HG03066 (cell line): ENCODE measurements at regions not wholly inside any gene's neighbourhood (a gene's known extent, or its start where the extent isn't known, plus 50 kb on each side); places are given as distances from the start of the nearest gene placed in this dataset.

Experiments
- ATAC-seq: cut with Tn5 transposase; IDR thresholded peaks from one replicate; pipeline ENCODE4 v1.9.1; 2021; ENCODE audit warnings: low read depth; ENCODE audit not compliant: unreplicated experiment

GRCh38 chr9:82600536-82601292, 462.2 kb downstream of the RASEF start:
- ATAC-seq = no peak

- no peak for ATAC-seq
These were observed 461.6 kb downstream of the RASEF start for GRCh38 chr9:82601293-82601771.

GRCh38 chr9:82604947-82605656, 457.8 kb downstream of the RASEF start:
- no peak for ATAC-seq

GRCh38 chr9:82605657-82606031, 457.3 kb downstream of the RASEF start:
- no peak for ATAC-seq

GRCh38 chr9:82606071-82606470, 456.9 kb downstream of the RASEF start:
- no peak for ATAC-seq

DNA sequence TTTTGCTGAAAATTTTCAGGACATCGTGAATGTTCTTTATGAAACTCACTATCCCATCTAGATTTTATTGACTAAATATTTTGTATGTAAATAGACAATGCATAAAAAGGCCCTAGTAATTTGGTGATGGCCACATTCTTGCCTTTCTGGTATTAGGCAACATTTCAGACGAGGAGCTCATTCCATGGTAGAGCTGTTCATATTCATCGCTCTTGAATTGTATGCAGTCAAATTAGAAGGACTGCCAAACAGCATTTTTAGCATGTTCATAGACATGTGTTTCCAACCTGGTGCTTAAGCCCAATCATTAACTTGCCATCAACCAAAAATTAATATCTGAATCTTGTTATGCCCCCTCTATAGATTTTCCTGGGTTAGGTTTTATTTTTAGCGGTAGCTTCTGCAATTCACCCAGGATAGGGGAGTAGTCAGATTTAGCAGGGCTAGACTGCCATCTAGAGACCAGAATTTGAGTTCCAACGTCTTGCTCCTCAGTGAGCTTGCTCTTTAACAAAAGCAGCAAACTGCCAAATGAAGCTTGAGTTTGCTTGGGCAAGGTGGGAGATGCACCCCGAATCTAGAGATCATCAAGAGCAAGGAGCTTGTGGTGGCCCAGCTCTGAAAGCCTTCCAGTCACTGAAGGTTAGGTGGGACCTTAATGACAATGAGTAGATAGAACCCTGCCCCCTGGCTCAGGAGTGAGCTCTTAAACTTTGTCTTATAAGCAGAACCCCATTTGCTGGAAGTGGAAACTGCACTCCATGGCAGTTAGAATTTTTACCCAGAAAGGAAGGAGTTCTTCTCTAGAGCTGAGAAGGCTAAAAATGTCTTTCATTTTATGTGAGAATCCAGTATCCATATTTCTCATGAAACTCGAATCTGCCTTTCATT, 456.2 kb downstream of the RASEF start:
- no peak for ATAC-seq

- ATAC-seq = no peak
These were observed 454.5 kb downstream of the RASEF start for GRCh38 chr9:82608487-82608886.

DNA sequence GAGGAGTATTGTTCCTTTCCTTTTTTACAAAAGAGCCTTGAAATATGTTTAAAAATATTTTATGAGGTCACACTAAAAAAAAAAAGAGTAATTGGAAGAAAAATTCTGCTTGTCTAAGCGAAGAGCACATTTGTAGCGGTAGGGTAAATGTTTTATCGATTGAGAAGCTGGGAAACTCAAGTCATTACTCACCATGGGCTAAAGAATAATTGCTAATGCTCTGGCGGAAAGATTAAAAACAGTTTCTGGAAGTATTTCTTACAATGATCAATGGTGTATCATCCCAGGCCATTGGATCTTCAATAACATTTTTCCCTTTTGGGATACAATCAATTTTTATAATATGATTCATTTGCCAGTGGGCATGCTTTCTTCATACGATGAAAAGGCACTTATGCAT, 450.0 kb downstream of the RASEF start:
- ATAC-seq = no peak

GRCh38 chr9:82613498-82613897, 449.4 kb downstream of the RASEF start:
- ATAC-seq = no peak

DNA sequence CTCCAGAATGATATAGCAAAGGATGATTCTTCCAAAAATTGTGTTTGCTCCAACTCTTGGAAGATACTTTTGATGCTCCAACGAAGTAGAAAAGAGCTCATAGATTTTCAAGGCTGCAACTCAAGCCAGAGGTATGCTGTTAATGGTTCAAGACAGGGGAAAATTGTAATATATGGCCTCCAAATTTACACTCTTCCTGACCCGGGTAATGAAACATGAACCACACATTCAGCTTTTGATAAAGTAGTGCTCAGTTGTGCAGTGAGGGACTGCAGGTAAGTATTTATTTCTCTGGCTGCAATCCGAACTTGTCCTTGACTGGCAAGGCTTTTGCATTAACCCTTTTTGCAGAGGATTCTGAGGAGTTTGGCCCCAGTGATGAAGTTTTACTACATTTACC, 446.4 kb downstream of the RASEF start:
- ATAC-seq = no peak

DNA sequence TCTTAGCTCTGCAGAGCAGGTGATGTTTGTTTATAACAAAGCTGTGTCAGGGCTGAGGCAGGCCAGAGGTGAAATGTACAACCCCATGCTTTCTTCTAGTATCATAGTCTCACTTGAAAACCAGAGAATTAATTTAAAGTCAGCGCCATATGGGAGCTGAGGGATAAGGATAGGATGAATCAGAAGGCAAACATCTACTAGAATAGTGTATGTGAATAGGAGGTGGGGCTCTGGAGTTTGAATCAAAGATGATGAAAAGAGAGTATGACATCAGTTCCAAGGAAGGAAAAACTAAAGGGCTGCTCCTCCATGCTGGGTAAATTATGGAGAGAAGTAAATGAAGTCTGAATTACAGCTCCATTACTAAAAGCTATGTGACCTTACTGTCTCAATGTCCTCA, 441.5 kb downstream of the RASEF start:
- no peak for ATAC-seq

GRCh38 chr9:82637368-82637767, 425.6 kb downstream of the RASEF start:
- no peak for ATAC-seq

DNA sequence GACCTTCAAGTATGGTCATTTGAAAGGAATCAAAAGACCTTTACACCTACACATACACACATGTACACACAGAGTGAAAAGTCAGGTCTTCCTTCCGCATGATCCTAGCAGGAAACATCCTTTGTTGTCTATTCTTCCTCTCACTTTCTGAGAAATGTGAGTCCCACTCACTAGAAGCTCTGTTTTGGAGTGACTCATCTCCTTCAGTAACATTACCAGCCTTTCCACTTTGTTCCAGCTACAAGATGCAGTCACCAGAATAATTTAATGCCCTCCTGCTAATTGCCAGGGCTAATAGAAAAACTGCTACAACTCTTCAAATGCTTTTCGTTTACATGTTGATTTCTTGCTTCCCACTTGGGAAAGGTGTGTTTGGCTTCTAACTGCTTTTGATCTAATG, 417.3 kb downstream of the RASEF start:
- ATAC-seq = no peak

DNA sequence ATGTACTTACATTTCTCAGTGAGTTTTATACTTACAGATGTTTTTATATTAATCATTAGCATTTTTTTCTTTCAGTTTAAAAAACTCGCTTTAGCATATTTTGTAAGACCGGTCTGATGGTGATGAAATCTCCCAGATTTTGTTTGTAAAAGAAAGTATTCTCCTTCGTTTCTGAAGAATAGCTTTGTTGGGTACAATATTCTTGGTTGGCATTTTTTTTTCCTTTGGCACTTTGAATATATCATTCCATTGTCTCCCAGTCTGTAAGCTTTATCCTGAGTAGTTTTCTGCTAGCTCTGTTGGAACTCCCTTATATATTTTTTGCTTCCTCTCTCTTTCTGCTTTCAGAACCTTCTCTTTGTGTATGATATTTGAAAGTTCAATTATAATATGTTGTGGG, 412.6 kb downstream of the RASEF start:
- no peak for ATAC-seq

DNA sequence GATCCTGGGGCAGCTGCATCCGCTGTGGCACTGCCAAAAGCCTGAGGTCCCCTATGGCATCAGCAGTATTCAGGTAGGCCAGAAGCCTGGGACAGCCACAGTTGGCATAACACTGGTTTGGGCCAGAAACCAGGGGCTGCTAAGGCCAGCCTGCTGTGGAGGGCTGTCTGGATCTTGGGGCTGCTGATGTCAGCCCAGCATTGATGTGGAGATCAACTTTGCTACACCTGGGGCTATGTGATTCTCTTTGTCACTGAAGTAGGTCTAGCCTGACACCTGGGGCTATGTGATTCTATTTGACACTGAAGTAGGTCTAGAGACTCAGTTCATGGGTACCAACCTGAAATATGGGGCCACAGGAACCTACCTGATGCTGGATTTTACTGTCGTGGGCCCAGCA, 411.5 kb downstream of the RASEF start:
- no peak for ATAC-seq

- no peak for ATAC-seq
These were observed 397.6 kb downstream of the RASEF start for GRCh38 chr9:82665324-82665723.

DNA sequence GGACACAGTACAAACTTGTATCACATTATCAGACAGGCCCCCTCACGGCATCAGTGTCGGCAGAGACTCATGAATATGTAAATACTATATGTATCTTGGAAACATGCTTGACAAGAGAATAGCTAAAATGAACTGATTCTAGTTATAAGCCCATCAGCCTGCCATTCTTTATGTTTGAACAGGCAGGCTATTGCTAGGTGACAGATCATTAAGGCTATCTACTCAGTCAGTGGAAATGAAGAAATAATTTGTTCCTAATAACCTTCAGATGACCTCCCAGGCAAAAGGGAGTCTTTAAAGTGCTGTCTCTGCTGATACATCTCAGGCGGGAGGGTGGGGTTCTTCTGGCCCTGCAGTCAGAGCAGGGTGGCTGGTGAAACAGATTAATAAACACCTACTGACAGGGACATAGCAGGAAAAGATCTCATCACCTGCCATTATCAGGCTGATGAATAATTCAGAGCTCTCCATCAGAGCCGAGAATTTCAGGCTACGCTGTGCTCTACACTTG, 394.2 kb downstream of the RASEF start:
- ATAC-seq = no peak

- no peak for ATAC-seq
These were observed 392.9 kb downstream of the RASEF start for GRCh38 chr9:82670000-82670399.

DNA sequence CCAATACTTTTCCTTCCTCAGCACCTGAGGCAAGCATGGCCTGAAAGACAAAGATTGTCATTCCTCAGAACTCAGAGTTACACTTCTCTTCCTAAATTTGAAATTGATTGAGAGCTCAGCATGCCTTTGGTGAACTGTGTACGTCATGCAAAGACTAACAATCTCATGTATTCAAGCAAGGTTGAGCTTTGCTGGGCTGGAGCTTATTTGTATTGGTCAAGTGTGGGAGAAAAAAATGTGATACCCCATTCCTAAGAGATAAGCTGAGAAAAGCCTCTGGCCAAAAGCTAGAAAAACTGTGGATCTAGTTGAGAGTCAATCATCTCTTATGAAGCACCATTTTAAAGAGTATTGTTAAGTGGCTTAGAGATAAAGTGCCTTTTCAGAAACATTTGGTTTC, 392.2 kb downstream of the RASEF start:
- no peak for ATAC-seq

GRCh38 chr9:82673201-82673600, 389.7 kb downstream of the RASEF start:
- no peak for ATAC-seq

- no peak for ATAC-seq
These were observed 389.0 kb downstream of the RASEF start for GRCh38 chr9:82673919-82674318.
